ENCODE measurements at regions not wholly inside any gene's neighbourhood (a gene's known extent, or its start where the extent isn't known, plus 50 kb on each side); places are given as distances from the start of the nearest gene placed in this dataset.

GRCh38 chr3:134721214-134721613, 70.4 kb upstream of the KY start:
- TF ChIP-seq, protein P1, sequence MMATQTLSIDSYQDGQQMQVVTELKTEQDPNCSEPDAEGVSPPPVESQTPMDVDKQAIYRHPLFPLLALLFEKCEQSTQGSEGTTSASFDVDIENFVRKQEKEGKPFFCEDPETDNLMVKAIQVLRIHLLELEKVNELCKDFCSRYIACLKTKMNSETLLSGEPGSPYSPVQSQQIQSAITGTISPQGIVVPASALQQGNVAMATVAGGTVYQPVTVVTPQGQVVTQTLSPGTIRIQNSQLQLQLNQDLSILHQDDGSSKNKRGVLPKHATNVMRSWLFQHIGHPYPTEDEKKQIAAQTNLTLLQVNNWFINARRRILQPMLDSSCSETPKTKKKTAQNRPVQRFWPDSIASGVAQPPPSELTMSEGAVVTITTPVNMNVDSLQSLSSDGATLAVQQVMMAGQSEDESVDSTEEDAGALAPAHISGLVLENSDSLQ (IDR thresholded peaks at IDR 0.05), result no peak
- TF ChIP-seq FOXA1 (IDR thresholded peaks at IDR 0.05) (no peak), FOXM1 (IDR thresholded peaks at IDR 0.05; ENCODE audit: borderline replicate concordance) (no peak)

Measured in HEK293T (cell line).